ENCODE measurements at regions not wholly inside any gene's neighbourhood (a gene's known extent, or its start where the extent isn't known, plus 50 kb on each side); places are given as distances from the start of the nearest gene placed in this dataset.
"Not testable (repeated sequence)": the region's sequence is repeated elsewhere in the genome, so short reads cannot be mapped to it uniquely, and the experiment has no call there.

- DNase-seq (ENCODE audit: low spot score), result no peak
Measured at GRCh38 chr21:20779321-20779720, 218.9 kb upstream of the NCAM2 start.

DNA sequence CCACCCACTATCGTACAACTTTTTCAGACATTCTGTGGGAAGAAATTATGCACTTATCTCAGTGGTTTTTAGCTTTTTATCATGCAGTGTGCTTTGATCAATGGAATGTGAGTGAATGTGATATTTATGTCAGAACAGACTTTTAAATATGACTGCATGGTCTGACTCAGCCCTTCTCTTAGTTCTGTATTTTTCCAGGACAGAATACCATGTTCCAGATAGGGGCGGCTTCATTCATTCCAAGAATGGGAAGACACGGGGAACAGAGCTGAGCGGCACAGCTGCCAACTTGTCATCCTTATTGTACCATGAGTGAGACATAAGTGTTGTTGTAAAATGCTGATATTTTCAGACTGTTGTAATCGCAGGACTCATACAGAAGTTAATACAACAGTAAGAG lies 214.6 kb upstream of the NCAM2 start:
- no peak for DNase-seq (ENCODE audit: low spot score)

- no peak for DNase-seq (ENCODE audit: low spot score)
Measured at GRCh38 chr21:20789729-20790500, 208.3 kb upstream of the NCAM2 start.

DNA sequence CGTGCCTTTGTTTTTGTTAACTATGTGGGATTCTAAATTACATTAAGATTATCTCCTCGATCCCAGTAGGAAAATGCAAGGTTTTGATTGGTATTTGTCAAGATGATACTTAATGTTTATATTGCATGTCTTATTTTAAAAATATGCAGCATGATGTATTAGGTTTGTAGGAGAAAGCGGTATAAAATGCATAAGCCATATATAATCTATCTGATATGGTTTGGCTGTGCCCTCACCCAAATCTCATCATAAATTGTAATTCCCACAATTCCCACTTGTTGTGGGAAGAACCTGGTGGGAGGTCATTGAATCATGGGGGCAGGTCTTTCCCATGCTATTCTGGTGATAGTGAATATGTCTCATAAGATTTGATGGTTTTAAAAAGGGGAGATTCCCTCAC lies 198.1 kb upstream of the NCAM2 start:
- DNase-seq (ENCODE audit: low spot score), result no peak

GRCh38 chr21:20802201-20802600 lies 196.0 kb upstream of the NCAM2 start:
- DNase-seq (ENCODE audit: low spot score), result no peak

- DNase-seq (ENCODE audit: low spot score), result no peak
Measured at GRCh38 chr21:20802631-20803260, 195.5 kb upstream of the NCAM2 start.

DNA sequence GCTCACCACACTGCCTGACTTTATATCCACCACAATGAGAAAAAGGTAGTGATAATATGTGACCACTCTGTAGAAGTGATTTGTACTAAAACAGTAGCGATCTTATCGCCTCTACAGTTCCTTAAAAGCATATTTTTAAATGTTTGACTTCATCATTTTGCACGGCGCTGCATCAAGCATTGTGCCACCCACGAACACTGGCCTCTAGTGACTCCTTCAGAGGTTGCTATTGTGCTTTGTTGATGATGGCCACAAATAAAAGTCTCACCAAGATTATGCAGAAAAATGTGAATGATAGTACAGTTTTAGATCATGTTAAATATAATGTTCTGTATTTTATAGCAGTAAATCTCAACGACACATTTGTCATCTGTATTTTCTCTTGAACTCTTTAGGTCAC lies 186.5 kb upstream of the NCAM2 start:
- no peak for DNase-seq (ENCODE audit: low spot score)

DNA sequence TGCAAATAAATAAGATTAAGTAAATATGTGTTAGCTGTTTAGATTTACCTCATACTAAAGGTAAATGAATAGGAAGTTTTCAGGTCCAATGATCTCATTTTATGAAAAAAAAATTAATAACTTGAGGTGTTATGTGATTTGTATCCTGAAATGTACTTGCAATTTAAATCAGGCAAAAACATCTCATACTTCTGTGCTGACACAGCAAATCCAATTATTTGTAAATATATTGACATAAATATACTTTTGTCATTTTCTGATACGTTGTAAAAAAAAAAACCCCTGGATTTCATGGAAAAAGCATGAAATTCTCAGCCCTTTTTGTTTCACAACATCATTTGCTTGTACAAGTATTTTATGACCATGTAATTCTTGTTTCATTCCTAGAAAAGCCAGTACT lies 184.1 kb upstream of the NCAM2 start:
- no peak for DNase-seq (ENCODE audit: low spot score)

GRCh38 chr21:20822666-20823065 lies 175.5 kb upstream of the NCAM2 start:
- DNase-seq (ENCODE audit: low spot score), result no peak

- DNase-seq (ENCODE audit: low spot score), result no peak
Measured at GRCh38 chr21:20852866-20853265, 145.3 kb upstream of the NCAM2 start.

GRCh38 chr21:20856926-20857325 lies 141.3 kb upstream of the NCAM2 start:
- DNase-seq (ENCODE audit: low spot score), result no peak

GRCh38 chr21:20874202-20874601 lies 124.0 kb upstream of the NCAM2 start:
- no peak for DNase-seq (ENCODE audit: low spot score)

DNA sequence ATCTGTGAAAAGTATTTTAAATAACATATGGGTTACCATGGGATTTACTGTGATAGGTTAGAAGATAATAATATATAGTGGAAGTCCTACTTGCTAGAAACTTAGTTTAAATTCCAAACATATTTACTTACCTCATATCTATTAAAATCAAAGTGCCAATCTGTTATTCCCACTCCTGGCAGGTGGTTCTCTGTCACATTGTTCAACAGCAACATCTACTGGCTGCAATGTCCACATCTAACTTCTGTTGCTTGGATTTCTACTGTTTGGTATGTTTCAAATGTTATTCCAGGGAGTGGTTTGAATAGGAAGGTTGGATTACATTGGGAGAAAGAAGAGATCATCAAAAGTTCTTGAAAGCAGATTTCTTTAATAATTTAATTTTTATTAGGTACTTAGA lies 122.5 kb upstream of the NCAM2 start:
- no peak for DNase-seq (ENCODE audit: low spot score)

- DNase-seq (ENCODE audit: low spot score), result no peak
Measured at GRCh38 chr21:20877976-20878375, 120.2 kb upstream of the NCAM2 start.

- no peak for DNase-seq (ENCODE audit: low spot score)
Measured at GRCh38 chr21:20882462-20883407, 115.5 kb upstream of the NCAM2 start.

GRCh38 chr21:20883408-20883800 lies 114.8 kb upstream of the NCAM2 start:
- DNase-seq (ENCODE audit: low spot score), result no peak

DNA sequence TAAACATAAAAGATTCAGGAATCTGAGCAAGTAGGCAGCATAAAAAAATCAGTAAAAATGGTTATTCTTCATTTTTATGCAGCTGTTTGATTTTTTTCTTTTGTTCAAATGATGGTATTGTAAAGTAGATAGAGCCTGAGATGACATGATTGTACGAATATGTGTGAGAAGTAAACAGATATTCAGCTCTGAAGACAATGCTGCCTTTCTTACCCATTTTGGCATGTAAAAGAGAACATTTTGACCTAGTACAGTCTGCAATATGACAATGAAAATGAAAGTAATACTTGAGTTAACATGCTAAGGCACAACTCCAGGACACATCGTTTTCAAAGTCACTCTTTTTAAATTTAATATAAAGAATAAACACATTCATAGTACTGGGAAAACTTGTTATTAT lies 95.7 kb upstream of the NCAM2 start:
- no peak for DNase-seq (ENCODE audit: low spot score)

DNA sequence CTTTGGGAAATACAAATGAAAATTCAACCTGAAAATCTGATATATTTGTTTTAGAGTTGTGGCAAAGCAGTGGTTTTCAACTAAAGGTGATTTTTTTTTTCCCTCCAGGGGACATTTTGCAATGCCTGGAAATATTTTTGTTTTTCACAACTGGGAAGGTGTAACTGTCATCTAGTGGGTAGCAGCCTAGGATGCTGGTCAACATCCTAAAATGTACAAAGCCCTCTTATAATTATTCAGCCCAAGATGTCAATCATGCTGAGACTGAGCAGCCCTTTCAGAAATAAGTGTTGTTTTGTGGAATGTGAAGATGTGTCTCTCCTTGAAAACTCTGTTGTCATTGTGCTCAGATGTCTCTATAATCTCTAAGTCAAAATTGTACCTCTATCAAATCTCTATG lies 95.2 kb upstream of the NCAM2 start:
- no peak for DNase-seq (ENCODE audit: low spot score)

GRCh38 chr21:20927555-20927954 lies 70.7 kb upstream of the NCAM2 start:
- DNase-seq (ENCODE audit: low spot score), result not testable (repeated sequence)

GRCh38 chr21:20942523-20942922 lies 55.7 kb upstream of the NCAM2 start:
- no peak for DNase-seq (ENCODE audit: low spot score)

DNA sequence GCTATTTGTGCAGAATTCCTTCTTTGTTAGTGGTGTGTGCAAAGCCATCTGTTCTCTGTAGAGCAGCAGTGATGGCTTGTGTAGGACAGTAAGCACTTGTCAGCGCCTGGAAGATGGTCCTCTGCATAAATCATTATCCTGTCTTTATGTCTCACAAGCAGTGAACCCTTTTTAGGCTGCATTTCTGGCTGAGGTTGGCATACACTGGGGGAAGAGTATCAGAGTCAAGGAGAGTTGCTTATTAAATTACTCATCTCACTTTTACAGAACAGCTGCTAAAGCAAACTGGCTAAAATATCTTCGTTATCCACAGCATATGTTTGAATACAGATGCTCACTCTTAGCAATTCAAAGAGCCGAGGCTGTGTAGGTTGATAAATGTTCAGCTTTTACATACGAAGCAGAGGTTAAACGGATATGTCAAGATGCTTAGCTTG lies 54.6 kb upstream of the NCAM2 start:
- no peak for DNase-seq (ENCODE audit: low spot score)

DNA sequence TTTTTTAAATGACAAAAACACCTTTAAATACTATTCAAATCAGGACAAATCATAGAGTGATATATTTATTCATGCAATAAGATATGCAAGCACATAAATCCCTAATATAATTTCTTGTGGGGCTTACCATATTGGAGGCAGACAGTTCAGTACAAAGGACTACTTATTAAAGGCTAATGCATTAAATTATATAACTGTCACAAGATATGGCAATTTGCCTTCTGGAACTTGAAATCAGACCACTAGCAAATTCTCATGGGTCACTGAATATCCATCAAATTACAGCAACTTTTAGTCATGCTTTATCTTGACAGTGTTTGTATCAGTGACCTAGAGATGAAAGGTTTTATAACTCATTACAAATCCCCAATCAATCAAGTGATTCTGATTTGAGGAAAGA lies 54.1 kb upstream of the NCAM2 start:
- DNase-seq (ENCODE audit: low spot score), result no peak

DNA sequence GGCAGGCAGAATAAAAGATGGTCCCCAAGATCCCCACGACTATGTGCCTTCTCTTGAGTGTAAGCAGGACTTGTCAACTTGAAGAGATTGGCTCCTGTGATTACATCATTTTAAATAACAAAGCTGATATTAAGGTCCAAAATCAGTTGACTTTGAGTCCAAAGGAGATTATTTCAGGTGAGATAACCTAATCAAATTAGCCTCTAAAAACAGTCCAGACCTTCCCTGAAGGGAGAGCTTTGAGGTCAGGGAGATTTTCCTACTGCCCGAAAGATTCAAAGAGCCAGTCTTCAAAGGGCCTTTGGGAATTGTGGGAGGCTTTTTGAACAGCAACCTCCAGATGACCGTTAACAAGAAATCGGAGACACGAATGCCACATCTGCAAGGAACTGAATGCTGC lies 51.5 kb upstream of the NCAM2 start:
- no peak for DNase-seq (ENCODE audit: low spot score)
